GM13976 (cell line): ENCODE measurements at regions not wholly inside any gene's neighbourhood (a gene's known extent, or its start where the extent isn't known, plus 50 kb on each side); places are given as distances from the start of the nearest gene placed in this dataset.

Source experiments
- DNase-seq: peaks from one replicate; pipeline ENCODE4 v3.0.0; 2012; ENCODE audit warnings: low spot score
- CTCF ChIP-seq: IDR thresholded peaks from 2 replicates; pipeline ENCODE4 v1.5.1; 2012; ENCODE audit warnings: borderline replicate concordance, mild to moderate bottlenecking; ENCODE audit not compliant: insufficient read depth; ENCODE audit errors: extremely low read depth, missing control alignments, control extremely low read depth
- in situ Hi-C: fragments of 300-500 bp; cut with MboI; formaldehyde crosslinking; loops from one replicate; pipeline ENCODE4 v1.12.0; 2022; ENCODE audit warnings: low sequenced_read_pairs, mixed read lengths, inconsistent platforms; ENCODE audit not compliant: unreplicated experiment

DNA sequence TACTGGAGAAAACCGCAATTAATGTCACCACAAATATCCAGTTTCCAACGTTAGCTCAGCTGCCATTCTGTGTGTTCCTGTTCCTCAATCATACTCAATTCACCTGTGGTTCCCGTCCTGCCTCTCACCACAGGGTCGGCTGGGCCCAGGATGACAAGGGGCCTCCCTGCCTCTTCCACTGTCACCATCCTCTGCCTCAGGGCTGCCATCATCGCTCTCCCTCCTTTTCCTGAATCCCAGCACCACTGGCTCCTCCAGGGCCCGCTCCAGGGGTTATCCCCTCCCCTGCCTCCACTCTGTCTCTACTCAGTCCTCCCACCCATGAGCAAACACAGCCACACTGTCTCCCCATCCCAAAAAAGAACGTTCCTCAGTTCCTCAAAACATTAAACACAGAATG is 170.9 kb upstream of the NSMCE3 start:
- in situ Hi-C loops = no loop called here
- DNase-seq = no peak
- TF ChIP-seq CTCF = no peak

GRCh38 chr15:29438703-29439055 is 169.1 kb upstream of the NSMCE3 start:
- in situ Hi-C loops = no loop called here
- no peak for TF ChIP-seq CTCF
- DNase-seq = no peak

DNA sequence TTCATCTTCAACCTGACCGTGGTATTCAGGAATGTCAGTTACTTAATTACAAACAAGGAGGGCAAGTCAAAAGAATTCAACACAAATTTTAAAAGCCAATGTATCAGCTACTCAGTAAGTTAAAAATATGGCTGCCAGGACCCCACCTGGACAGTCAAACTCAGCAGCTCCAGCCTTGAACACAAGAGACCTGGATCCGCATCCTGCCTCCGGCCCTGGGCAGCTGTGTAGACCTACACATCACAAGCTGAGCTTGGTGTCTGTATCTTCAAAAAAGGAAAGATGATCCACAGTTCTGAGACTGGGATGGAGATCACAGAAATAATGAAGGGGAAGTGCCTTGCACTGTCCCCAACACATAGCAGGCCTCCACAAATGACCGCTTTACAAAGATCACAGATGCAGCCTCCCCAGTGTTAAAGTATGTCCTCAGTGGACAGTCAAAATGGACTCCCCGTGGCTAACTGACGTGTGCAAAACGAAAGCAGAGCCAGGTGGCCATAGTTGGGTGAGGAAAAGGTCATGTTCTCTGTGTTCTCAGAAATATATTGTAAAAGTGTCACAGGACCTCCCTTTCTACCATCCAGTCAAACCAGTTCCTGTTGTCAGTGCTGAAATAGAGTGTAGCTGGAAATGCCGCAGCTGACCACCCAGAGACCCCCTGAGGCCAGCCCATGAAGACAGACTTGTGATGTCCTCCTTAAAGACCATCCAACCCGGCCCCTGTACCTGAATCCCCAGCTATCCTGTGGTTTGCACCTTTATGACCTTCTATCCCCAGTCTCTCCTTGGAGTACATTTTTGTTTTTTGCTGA is 168.5 kb upstream of the NSMCE3 start:
- no peak for DNase-seq
- in situ Hi-C loops = no loop called here
- TF ChIP-seq CTCF = no peak

DNA sequence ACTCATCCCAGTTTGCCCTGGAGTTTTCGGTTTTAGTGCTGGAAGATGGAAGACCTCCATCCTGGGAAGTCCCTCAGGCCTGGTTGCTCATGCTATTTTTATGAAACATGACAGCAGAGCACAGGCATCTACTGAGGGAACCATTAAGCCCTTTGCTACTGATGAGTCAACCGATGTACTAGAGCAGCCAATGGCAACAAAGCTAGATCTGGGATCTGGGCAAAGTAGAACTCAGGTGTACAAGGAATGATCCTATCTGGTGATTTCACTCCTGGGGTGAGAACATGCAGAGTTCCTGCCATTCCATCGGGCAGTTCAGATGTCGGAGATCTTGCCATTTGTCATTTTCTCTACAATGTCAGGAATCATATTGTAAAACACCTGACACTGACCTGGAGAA is 166.2 kb upstream of the NSMCE3 start:
- in situ Hi-C loops = no loop called here

DNA sequence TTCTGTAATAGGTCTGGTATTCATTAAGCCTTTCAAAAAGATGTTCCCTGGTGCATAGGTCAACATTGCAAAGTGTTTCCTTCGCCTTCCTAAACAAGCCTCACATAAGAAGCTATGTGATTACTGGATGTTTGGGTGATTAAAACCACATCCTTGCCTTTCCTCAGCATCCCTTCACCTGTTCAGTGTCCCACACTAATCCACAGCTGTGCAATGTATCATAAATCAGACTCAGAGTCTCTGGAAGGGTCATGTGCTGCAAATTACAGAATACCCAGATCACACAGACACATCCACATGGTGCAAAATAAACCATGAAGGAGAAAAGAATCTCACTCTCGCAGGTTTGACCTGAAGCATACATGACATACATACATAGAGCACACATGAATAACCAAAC is 164.7 kb upstream of the NSMCE3 start:
- in situ Hi-C loops = no loop called here
- DNase-seq = no peak
- no peak for TF ChIP-seq CTCF

More for the DNA sequence above, 166.2 kb upstream of the NSMCE3 start:
- no peak for DNase-seq
- no peak for TF ChIP-seq CTCF

DNA sequence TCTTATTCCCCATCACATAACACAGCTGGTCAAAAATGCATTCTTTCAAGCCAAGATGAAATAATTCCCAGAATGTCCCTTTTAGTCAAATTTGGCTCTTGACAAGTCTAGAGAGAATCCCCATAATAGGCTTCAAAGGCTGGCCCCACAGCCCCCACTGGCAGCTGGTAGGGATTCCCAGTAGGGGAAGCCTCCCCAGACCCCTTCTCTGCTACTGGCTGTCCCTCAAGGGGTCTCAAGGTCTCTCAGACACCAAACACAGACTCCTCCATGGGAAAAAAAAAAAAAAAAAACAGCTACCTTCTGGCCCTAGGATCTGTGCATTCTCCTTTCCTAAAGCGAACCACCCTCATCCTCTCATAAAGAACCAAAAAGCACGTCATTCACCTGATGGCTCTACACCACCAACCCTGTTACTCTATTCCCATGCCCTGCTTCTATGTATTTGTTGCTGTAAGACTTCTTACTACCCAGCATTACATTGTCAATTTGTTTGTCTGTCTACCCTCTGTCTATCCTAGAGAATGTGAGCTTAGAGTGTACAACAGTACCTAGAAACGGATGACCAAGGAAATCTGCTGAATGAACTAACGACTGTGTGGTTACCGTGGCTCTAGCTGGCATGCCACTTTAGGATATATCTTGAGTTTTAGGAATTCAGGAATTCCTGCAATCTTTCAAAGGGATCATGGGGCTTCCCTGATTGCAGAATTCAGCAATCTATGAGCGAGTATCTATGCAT is 164.1 kb upstream of the NSMCE3 start:
- no peak for DNase-seq
- TF ChIP-seq CTCF = no peak
- in situ Hi-C loops = no loop called here
